Loucy (cell line): ENCODE measurements at regions not wholly inside any gene's neighbourhood (a gene's known extent, or its start where the extent isn't known, plus 50 kb on each side); places are given as distances from the start of the nearest gene placed in this dataset.

ENCODE experiments used
- EZH2phosphoT487 ChIP-seq: fragments of 200-600 bp; IDR thresholded peaks from 2 replicates; pipeline ENCODE4 v1.6.1; 2018; ENCODE audit warnings: antibody characterized with exemption, mild to moderate bottlenecking, moderate library complexity, borderline replicate concordance
- TF ChIP-seq, protein P1 (sequence below): fragments of 200-600 bp; sonication (generic); conservative IDR thresholded peaks from 2 replicates; pipeline ENCODE4 v1.5.1; 2014; ENCODE audit warnings: mild to moderate bottlenecking, antibody characterized with exemption, low read length

DNA sequence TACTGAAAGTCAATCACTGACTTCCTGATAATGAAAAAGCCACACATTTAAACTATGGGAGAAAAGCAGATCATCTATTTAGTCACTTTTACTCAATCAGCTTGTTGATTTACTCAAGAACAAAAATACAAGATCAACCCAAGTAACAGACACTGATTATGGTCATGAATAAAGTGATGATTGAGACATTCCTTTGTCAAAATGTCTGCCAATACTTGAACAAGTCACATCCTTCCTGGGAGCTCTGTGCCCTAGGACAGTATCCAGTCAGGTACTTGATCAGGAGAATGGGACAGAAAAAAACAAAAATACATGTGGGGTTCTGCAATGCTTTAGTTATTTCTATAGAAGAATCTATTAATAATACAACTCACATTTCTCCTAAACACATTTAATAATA lies 150.0 kb upstream of the NEBL start:
- TF ChIP-seq, protein P1, sequence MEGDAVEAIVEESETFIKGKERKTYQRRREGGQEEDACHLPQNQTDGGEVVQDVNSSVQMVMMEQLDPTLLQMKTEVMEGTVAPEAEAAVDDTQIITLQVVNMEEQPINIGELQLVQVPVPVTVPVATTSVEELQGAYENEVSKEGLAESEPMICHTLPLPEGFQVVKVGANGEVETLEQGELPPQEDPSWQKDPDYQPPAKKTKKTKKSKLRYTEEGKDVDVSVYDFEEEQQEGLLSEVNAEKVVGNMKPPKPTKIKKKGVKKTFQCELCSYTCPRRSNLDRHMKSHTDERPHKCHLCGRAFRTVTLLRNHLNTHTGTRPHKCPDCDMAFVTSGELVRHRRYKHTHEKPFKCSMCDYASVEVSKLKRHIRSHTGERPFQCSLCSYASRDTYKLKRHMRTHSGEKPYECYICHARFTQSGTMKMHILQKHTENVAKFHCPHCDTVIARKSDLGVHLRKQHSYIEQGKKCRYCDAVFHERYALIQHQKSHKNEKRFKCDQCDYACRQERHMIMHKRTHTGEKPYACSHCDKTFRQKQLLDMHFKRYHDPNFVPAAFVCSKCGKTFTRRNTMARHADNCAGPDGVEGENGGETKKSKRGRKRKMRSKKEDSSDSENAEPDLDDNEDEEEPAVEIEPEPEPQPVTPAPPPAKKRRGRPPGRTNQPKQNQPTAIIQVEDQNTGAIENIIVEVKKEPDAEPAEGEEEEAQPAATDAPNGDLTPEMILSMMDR = no peak
- no peak for TF ChIP-seq EZH2phosphoT487
